ENCODE measurements at regions not wholly inside any gene's neighbourhood (a gene's known extent, or its start where the extent isn't known, plus 50 kb on each side); places are given as distances from the start of the nearest gene placed in this dataset.

DNA sequence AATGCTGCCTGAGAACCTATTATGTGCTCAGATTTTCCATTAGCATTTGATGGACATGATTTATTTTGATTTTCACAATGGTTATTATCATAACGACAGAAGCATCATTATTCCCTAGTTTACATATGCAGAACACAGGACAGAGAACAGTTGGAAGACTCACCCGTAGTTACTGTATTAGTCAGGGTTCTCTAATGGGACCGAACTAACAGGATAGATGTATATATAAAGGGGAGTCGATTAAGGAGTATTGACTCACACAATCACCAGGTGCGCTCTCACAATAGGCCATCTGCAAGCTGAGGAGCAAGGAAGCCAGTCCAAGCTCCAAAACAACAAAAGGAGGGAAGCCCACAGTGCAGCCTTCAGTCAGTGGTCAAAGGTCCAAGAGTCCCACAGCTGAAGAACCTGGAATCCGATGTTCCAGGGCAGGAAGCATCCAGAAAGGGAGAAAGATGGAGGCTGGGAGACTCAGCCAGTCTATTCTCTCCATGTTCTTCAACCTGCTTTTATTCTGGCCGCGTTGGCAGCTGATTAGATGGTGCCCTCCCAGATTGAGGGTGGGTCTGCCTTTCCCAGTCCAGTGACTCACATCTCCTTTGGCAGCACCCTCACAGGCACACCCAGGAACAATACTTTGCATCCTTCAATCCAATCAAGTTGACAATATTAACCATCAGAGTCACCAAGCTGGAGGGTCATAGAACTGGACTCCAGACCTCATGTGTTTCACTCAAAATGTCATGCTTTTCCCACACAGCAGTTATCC, 92.7 kb upstream of the XYLT1 start:
- Histone ChIP-seq H3K4me1 (no peaks in the 10 kb centered on the region), H3K27ac (no peak overlapping the region), H3K9me3 (no peaks in the 10 kb centered on the region), H3K4me3 (no peak overlapping the region), H3K4me2 (no peak overlapping the region)
- ChIA-PET CTCF (no interaction called here), POLR2A (no interaction called here)
- no peak for FAIRE-seq
- no peak for ATAC-seq
- 13% methylated on average over 8 of the region's 8 CpGs for WGBS (ENCODE audit: missing lambda C conversion rate)
- no peak for DNase-seq (ENCODE audit: low read depth in 1 of 2, low spot score in 1 of 2)
- TF ChIP-seq CBX2 (IDR thresholded peaks at IDR 0.05; ENCODE audit: borderline replicate concordance, low read depth) (no peak), NFE2L2 (conservative IDR thresholded peaks at IDR 0.05; ENCODE audit: low read length) (no peak), CHD2 (IDR thresholded peaks at IDR 0.05; ENCODE audit: low read length, partially characterized antibody) (no peak), MAZ (IDR thresholded peaks at IDR 0.05; ENCODE audit: borderline replicate concordance, low read depth, low read length) (no peak)
- TF ChIP-seq, protein P1, sequence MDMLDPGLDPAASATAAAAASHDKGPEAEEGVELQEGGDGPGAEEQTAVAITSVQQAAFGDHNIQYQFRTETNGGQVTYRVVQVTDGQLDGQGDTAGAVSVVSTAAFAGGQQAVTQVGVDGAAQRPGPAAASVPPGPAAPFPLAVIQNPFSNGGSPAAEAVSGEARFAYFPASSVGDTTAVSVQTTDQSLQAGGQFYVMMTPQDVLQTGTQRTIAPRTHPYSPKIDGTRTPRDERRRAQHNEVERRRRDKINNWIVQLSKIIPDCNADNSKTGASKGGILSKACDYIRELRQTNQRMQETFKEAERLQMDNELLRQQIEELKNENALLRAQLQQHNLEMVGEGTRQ (IDR thresholded peaks at IDR 0.05): no peak

DNA sequence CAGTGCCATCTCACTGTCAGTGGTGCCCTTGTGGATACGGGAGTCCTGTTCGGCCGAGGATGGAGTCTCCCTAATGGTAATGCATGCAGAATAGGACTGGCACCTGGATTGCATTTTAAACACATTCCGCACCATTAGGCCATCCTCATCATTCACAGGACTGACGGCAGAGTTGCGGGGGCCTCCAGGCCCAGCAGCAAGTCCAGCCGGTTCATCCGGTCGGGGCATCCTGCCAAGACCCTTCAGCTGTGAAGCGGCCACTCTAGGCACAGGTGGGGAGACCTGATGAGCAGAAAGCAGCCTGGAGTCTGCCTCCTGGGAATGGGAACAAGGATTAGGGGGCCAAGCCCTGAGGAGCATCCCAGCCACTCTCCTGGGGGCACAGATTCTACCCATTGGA, 90.3 kb upstream of the XYLT1 start:
- DNase-seq (ENCODE audit: low read depth in 1 of 2, low spot score in 1 of 2) (no peak), ATAC-seq (no peak), FAIRE-seq (no peak)
- Histone ChIP-seq H3K9me3 (no peaks in the 10 kb centered on the region), H3K27ac (no peak overlapping the region), H3K4me3 (no peak overlapping the region), H3K4me1 (no peaks in the 10 kb centered on the region), H3K4me2 (no peak overlapping the region)
- TF ChIP-seq JUN (IDR thresholded peaks at IDR 0.05) (no peak), TFCP2L1 (CRISPR knock-in tag; IDR thresholded peaks at IDR 0.05) (no peak), HOXB5 (CRISPR knock-in tag; IDR thresholded peaks at IDR 0.05) (no peak), ZSCAN20 (CRISPR knock-in tag; IDR thresholded peaks at IDR 0.05) (no peak), FOSB (CRISPR knock-in tag; IDR thresholded peaks at IDR 0.05) (no peak), CBX8 (IDR thresholded peaks at IDR 0.05) (no peak), MAFK (IDR thresholded peaks at IDR 0.05; ENCODE audit: partially characterized antibody) (no peak)
- POLR2A ChIA-PET: no interaction called here
- CTCF ChIA-PET: no interaction called here
- WGBS (ENCODE audit: missing lambda C conversion rate): 0% methylated on average over 3 of the region's 10 CpGs

DNA sequence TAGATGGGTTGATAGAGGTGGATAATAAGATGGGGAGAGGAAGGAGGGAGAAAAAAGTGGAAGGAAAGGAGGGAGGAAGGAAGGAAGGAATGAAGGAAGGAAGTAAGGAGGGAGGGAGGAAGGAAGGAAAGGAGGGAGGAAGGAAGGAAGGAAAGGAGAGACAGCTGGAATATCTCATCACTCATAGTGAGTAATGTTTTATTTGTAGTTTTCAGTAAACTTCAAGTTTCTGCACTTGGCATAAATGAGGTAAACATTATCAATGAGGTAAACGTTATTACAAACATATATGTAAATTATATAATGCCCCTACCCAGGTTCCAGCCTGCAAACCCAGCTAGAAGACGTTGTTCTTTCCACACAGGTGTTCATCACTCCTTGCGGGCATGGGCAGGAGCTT, 89.8 kb upstream of the XYLT1 start:
- Histone ChIP-seq H3K27ac (no peak overlapping the region), H3K4me1 (no peaks in the 10 kb centered on the region), H3K4me3 (no peak overlapping the region), H3K4me2 (no peak overlapping the region), H3K9me3 (no peaks in the 10 kb centered on the region)
- ATAC-seq (no peak), DNase-seq (ENCODE audit: low read depth in 1 of 2, low spot score in 1 of 2) (no peak), FAIRE-seq (no peak)
- CTCF ChIA-PET: no interaction called here
- WGBS (ENCODE audit: missing lambda C conversion rate): 18% methylated on average over 3 of the region's 3 CpGs
- POLR2A ChIA-PET: no interaction called here
- TF ChIP-seq, protein P2, sequence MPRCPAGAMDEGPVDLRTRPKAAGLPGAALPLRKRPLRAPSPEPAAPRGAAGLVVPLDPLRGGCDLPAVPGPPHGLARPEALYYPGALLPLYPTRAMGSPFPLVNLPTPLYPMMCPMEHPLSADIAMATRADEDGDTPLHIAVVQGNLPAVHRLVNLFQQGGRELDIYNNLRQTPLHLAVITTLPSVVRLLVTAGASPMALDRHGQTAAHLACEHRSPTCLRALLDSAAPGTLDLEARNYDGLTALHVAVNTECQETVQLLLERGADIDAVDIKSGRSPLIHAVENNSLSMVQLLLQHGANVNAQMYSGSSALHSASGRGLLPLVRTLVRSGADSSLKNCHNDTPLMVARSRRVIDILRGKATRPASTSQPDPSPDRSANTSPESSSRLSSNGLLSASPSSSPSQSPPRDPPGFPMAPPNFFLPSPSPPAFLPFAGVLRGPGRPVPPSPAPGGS (IDR thresholded peaks at IDR 0.05): no peak
- TF ChIP-seq KDM5A (IDR thresholded peaks at IDR 0.05): no peak
- TF ChIP-seq POLR2AphosphoS2 (conservative IDR thresholded peaks at IDR 0.05; ENCODE audit: low read length): no peak
- TF ChIP-seq JUNB (IDR thresholded peaks at IDR 0.05): no peak

DNA sequence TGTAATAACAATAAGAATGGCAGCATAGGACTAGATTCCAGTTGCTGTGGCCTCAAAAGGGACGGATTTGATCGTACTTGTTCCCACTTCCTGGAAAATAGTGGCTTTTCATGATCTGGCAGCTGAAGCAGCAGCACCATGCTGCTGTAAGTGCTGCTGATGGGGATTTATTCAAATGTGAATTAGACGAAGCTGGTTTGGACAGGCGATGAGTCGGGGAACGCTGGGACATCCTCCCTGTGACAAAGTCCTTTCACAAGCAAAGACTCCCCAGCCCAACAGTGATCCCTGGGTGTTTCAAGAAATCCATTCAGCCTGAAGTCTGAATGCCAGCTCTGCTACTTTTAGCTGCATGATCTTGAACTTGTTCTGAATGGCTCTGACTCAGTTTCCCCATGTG, 88.6 kb upstream of the XYLT1 start:
- no peaks in the 10 kb centered on the region for H3K4me1 ChIP-seq
- FAIRE-seq (no peak), DNase-seq (ENCODE audit: low read depth in 1 of 2, low spot score in 1 of 2) (no peak), ATAC-seq (no peak)
- no peak overlapping the region for H3K4me2 ChIP-seq
- no peaks in the 10 kb centered on the region; the same call in 2 of the 3 replicates for H3K9me3 ChIP-seq
- ChIA-PET CTCF (no interaction called here), POLR2A (no interaction called here)
- no peak overlapping the region for H3K4me3 ChIP-seq
- 7% methylated on average over 6 of the region's 6 CpGs for WGBS (ENCODE audit: missing lambda C conversion rate)
- no peak overlapping the region for H3K27ac ChIP-seq
- TF ChIP-seq MAZ (IDR thresholded peaks at IDR 0.05; ENCODE audit: borderline replicate concordance, low read depth, low read length): no peak
- TF ChIP-seq CHD2 (IDR thresholded peaks at IDR 0.05; ENCODE audit: low read length, partially characterized antibody): no peak
- TF ChIP-seq KDM1A (IDR thresholded peaks at IDR 0.05; ENCODE audit: low read depth): no peak
- TF ChIP-seq, protein P3, sequence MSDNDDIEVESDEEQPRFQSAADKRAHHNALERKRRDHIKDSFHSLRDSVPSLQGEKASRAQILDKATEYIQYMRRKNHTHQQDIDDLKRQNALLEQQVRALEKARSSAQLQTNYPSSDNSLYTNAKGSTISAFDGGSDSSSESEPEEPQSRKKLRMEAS (IDR thresholded peaks at IDR 0.05): no peak
